K562 (cell line): ENCODE measurements at regions not wholly inside any gene's neighbourhood (a gene's known extent, or its start where the extent isn't known, plus 50 kb on each side); places are given as distances from the start of the nearest gene placed in this dataset.

Source experiments
- CHD7 ChIP-seq: fragments of 200-600 bp; sonication (generic); IDR thresholded peaks from one replicate; pipeline ENCODE4 v1.6.1; 2012; ENCODE audit warnings: mild to moderate bottlenecking, low read depth, low read length, inconsistent platforms
- FOXO4 ChIP-seq: fragments of 450-650 bp; formaldehyde crosslinking; IDR thresholded peaks from 2 replicates; pipeline ENCODE4 v1.4.0; 2020; ENCODE audit warnings: mild to moderate bottlenecking, moderate library complexity
- MXD1 ChIP-seq: fragments of 250-450 bp; sonication (Bioruptor Pico); IDR thresholded peaks from 2 replicates; pipeline ENCODE4 v1.8.0; 2021; ENCODE audit warnings: borderline replicate concordance, mild to moderate bottlenecking, moderate library complexity; ENCODE audit not compliant: poor library complexity, severe bottlenecking
- RERE ChIP-seq: sonication (generic); formaldehyde crosslinking; IDR thresholded peaks from 2 replicates; pipeline ENCODE4 v1.8.0; 2023; ENCODE audit warnings: missing genetic modification reagents, mild to moderate bottlenecking, borderline replicate concordance
- ZNF277 ChIP-seq: fragments of 250-450 bp; sonication (Bioruptor Pico); IDR thresholded peaks from 2 replicates; pipeline ENCODE4 v1.8.0; 2022; ENCODE audit warnings: inconsistent platforms, mild to moderate bottlenecking, moderate library complexity, borderline replicate concordance
- ZNF311 ChIP-seq: fragments of 250-450 bp; sonication (Bioruptor Pico); IDR thresholded peaks from 2 replicates; pipeline ENCODE4 v1.4.0; 2020; ENCODE audit warnings: mild to moderate bottlenecking, moderate library complexity

GRCh38 chr6:15063253-15063853 lies 182.5 kb upstream of the JARID2 start (continued):
- no peak for TF ChIP-seq RERE
- TF ChIP-seq CHD7: no peak
- no peak for TF ChIP-seq FOXO4
- no peak for TF ChIP-seq ZNF277
- no peak for TF ChIP-seq ZNF311 (CRISPR knock-in tag)
- no peak for TF ChIP-seq MXD1
